Tibial artery (tissue), 4 donors: ENCODE measurements at regions not wholly inside any gene's neighbourhood (a gene's known extent, or its start where the extent isn't known, plus 50 kb on each side); places are given as distances from the start of the nearest gene placed in this dataset.

Experiments
- DNase-seq, 2 donors: peaks; one replicate each; pipeline ENCODE4 v3.0.0-alpha.2; 2019
- H3K27ac ChIP-seq, 2 donors: fragments of 200-600 bp; sonication (generic) in 1 of 2; 1 replicate in 1 of 2; 2 replicates in 1 of 2; pipeline ENCODE4 v1.5.1; 2018 to 2019; ENCODE audit warnings: mild to moderate bottlenecking in 1 of 2
- H3K27me3 ChIP-seq, 2 donors: fragments of 200-600 bp; sonication (generic) in 1 of 2; one replicate each; pipeline versions ENCODE4 v1.5.1 to v1.6.0; 2016 to 2019
- H3K36me3 ChIP-seq, 3 donors: fragments of 200-600 bp; sonication (generic) in 2 of 3; one replicate each; pipeline ENCODE4 v1.5.1; 2016 to 2019; ENCODE audit warnings: mild to moderate bottlenecking in 2 of 3
- H3K4me1 ChIP-seq, 4 donors: fragments of 200-600 bp; sonication (generic) in 2 of 4; 1 replicate in 3 of 4; 2 replicates in 1 of 4; pipeline ENCODE4 v1.5.1; 2016 to 2019
- H3K4me3 ChIP-seq, 2 donors: fragments of 200-600 bp; sonication (generic) in 1 of 2; 1 replicate in 1 of 2; 2 replicates in 1 of 2; pipeline ENCODE4 v1.5.1; 2018 to 2019; ENCODE audit warnings: mild to moderate bottlenecking in 2 of 2
- H3K9me3 ChIP-seq, 3 donors: fragments of 200-600 bp; sonication (generic) in 1 of 3; one replicate each; pipeline ENCODE4 v1.5.1; 2016 to 2019
- intact Hi-C: fragments of 100-400 bp; cut with DNase I; formaldehyde crosslinking; loops from one replicate; pipeline ENCODE4 v1.15.0; 2023; ENCODE audit warnings: low total_unique reads
- TF ChIP-seq, protein P1 (sequence below), 2 experiments: fragments of 200-600 bp in 1 of 2; fragments of 450-650 bp in 1 of 2; IDR thresholded peaks; one replicate each; pipeline ENCODE4 v1.5.1; 2017 to 2019; ENCODE audit warnings: antibody characterized with exemption in 2 of 2, mild to moderate bottlenecking in 1 of 2, moderate library complexity in 1 of 2

GRCh38 chr10:128336401-128336800 is 210.2 kb upstream of the MKI67 start:
- H3K36me3 ChIP-seq: no peaks in the 10 kb centered on the region
- no peak overlapping the region for H3K27ac ChIP-seq
- DNase-seq: no peak
- peaks cover 0 to 15% (median 8%) of the 10 kb centered on the region in 4 donors for H3K4me1 ChIP-seq
- H3K4me3 ChIP-seq: no peak overlapping the region
- no peaks in the 10 kb centered on the region for H3K27me3 ChIP-seq
- TF ChIP-seq, protein P1, sequence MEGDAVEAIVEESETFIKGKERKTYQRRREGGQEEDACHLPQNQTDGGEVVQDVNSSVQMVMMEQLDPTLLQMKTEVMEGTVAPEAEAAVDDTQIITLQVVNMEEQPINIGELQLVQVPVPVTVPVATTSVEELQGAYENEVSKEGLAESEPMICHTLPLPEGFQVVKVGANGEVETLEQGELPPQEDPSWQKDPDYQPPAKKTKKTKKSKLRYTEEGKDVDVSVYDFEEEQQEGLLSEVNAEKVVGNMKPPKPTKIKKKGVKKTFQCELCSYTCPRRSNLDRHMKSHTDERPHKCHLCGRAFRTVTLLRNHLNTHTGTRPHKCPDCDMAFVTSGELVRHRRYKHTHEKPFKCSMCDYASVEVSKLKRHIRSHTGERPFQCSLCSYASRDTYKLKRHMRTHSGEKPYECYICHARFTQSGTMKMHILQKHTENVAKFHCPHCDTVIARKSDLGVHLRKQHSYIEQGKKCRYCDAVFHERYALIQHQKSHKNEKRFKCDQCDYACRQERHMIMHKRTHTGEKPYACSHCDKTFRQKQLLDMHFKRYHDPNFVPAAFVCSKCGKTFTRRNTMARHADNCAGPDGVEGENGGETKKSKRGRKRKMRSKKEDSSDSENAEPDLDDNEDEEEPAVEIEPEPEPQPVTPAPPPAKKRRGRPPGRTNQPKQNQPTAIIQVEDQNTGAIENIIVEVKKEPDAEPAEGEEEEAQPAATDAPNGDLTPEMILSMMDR (IDR thresholded peaks at IDR 0.05): no peak
- no peaks in the 10 kb centered on the region for H3K9me3 ChIP-seq
- intact Hi-C loops: no loop called here

DNA sequence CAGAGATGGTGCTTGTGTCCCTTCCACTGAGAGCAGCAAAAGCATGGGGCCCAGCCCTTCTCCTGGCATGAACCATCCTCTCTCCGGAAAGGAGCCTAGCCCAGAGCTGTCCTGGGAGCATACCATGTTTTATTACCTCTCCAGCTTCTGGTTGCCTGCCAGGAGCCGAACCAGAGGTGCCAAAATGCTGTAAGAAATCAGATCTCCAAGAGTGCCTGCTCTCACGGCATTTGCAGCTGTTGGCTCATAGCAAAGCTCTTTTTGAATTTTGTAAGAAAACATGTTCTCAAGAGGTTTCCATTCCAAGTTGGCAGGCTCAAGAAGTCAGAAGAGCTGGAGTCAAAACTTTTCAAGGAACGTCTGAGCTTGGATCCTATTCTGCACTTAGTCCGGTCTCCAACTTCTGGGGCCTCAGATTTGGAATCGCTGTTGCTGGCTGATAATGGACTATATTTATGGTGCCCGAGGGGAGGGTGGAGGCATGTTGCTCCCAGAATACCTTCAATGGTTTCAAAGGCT is 211.7 kb upstream of the MKI67 start:
- DNase-seq: peak in 1 of 2 donors; percentile 76
- H3K4me1 ChIP-seq: peaks cover 0 to 15% (median 8%) of the 10 kb centered on the region in 4 donors
- TF ChIP-seq, protein P1 (IDR thresholded peaks at IDR 0.05): no peak
- no peak overlapping the region for H3K4me3 ChIP-seq
- H3K9me3 ChIP-seq: no peaks in the 10 kb centered on the region
- no peaks in the 10 kb centered on the region for H3K36me3 ChIP-seq
- no peaks in the 10 kb centered on the region for H3K27me3 ChIP-seq
- intact Hi-C loops: no loop called here
- no peak overlapping the region for H3K27ac ChIP-seq

- Histone ChIP-seq H3K9me3 (no peaks in the 10 kb centered on the region), H3K27me3 (no peaks in the 10 kb centered on the region), H3K27ac (no peak overlapping the region), H3K4me1 (peaks cover 0 to 15% (median 8%) of the 10 kb centered on the region in 4 donors), H3K36me3 (no peaks in the 10 kb centered on the region), H3K4me3 (no peak overlapping the region)
- TF ChIP-seq, protein P1 (IDR thresholded peaks at IDR 0.05): no peak
- intact Hi-C loops: no loop called here
- DNase-seq: no peak
These were observed 212.7 kb upstream of the MKI67 start for GRCh38 chr10:128338951-128339350.

DNA sequence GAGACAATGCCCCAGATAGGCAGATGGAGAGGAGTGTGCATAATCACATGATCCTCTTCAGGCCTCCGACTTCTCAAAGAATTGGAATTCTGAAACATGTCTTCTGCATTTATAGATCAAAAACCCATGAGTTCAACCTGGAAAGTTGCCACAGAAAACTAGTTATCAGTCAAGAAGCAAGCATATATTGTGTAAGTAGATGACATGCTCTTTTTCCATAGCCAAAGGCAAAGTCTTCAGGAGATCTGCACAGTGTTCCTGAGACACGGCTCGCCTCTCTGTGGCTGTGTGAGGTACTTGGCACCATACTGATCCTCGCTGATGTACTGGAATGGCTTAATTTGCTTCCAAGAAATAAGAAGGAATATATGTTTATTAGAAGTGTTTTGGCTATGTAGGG is 213.5 kb upstream of the MKI67 start:
- peaks cover 0 to 15% (median 8%) of the 10 kb centered on the region in 4 donors for H3K4me1 ChIP-seq
- no peak overlapping the region for H3K4me3 ChIP-seq
- TF ChIP-seq, protein P1 (IDR thresholded peaks at IDR 0.05): no peak
- H3K9me3 ChIP-seq: no peaks in the 10 kb centered on the region
- H3K27me3 ChIP-seq: no peaks in the 10 kb centered on the region
- intact Hi-C loops: no loop called here
- H3K27ac ChIP-seq: no peak overlapping the region
- H3K36me3 ChIP-seq: no peaks in the 10 kb centered on the region
- DNase-seq: no peak

- no peaks in the 10 kb centered on the region for H3K9me3 ChIP-seq
- intact Hi-C loops: no loop called here
- H3K27me3 ChIP-seq: no peaks in the 10 kb centered on the region
- DNase-seq: no peak
- H3K4me1 ChIP-seq: no peaks in the 10 kb centered on the region
- H3K36me3 ChIP-seq: no peaks in the 10 kb centered on the region
- no peak overlapping the region for H3K27ac ChIP-seq
- TF ChIP-seq, protein P1 (IDR thresholded peaks at IDR 0.05): no peak
- no peak overlapping the region for H3K4me3 ChIP-seq
These were observed 219.1 kb upstream of the MKI67 start for GRCh38 chr10:128345353-128345752.

- Histone ChIP-seq H3K36me3 (no peaks in the 10 kb centered on the region), H3K9me3 (no peaks in the 10 kb centered on the region), H3K4me1 (no peaks in the 10 kb centered on the region), H3K27me3 (no peaks in the 10 kb centered on the region), H3K4me3 (no peak overlapping the region), H3K27ac (no peak overlapping the region)
- intact Hi-C loops: no loop called here
- TF ChIP-seq, protein P1 (IDR thresholded peaks at IDR 0.05): no peak
- DNase-seq: no peak
These were observed 234.6 kb upstream of the MKI67 start for GRCh38 chr10:128360783-128361182.
